Activated CD4-positive, alpha-beta T cell treated with anti-CD3 and anti-CD28 coated beads for 4 hours (primary cell): ENCODE measurements at regions not wholly inside any gene's neighbourhood (a gene's known extent, or its start where the extent isn't known, plus 50 kb on each side); places are given as distances from the start of the nearest gene placed in this dataset.
"Not testable (repeated sequence)": the region's sequence is repeated elsewhere in the genome, so short reads cannot be mapped to it uniquely, and the experiment has no call there.

ENCODE experiments used
- DNase-seq, 2 donors: peaks; one replicate each; pipeline ENCODE4 v3.0.0-alpha.2; 2020

DNA sequence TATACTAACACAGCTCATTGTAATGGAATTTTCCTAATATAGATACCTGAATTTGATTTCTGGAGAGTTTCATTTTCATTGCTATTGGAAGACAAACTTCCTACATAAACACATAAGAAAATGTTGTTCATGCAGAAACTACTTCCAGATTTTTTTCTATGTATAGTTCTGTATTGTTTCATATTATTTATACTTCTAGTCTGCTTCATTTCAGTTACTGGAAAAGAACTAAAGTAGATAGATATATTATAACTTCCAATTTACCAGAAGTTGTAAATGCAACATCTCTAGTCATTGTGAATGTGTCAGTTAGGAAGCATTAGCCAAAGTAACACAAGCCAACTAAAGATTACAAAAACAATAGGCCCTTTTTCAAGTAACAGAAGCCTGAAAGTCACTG, 147.3 kb upstream of the ZNF385D start:
- no peak for DNase-seq

DNA sequence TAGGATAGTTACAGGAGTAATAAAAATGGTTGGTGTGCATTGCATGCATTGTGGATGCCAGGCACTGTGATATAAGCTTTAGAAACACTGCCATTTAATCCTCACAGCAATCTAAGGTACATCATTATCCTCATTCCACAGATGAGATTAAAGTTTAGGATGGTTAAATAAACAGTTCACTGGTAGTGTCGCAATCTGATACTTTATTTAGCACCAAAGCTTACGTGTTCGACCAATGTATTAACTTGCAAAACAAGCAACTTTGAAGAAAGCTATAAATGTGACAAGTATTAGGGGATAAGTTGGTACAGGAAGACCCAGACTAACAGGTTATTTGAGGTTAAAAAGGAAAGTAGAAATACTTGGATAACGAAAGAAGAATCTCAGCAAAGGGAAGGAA, 150.5 kb upstream of the ZNF385D start:
- no peak for DNase-seq

DNA sequence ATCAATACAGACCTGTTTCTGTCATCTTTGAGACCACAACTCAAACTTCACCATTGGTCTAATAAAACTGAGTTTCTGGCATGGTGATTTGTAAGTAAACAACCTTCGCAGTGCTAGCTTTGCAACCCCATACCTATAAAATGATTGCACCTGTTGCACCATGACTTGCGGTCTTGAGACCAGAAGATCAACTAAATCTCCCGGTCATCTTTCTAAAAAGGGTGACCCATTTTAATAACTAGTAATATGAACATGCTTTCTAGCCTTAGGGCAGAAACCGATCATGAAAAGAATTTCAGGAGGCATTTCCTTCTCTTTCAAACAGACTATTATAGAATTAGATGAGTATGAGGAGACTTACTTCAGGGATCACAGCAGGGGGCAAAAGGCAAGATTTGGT, 151.9 kb upstream of the ZNF385D start:
- DNase-seq, result no peak

DNA sequence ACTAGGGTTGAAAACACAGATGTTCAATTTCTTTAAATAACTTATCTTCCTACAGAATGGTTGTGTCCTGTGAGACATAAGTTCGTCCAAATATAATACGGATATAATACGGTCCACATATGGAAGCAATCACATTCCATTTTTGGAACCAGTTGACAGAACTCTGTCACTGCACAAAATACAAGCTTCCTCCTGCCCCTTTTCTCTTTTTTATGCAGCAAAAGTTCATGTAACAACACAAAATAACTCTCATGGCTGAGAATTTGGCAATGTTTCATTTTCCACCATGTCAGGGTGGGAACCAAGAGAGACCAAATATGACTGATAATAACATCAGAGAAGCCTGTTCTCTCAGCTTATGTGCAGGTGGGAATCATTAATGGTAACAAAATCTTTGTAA, 158.1 kb upstream of the ZNF385D start:
- no peak for DNase-seq

DNA sequence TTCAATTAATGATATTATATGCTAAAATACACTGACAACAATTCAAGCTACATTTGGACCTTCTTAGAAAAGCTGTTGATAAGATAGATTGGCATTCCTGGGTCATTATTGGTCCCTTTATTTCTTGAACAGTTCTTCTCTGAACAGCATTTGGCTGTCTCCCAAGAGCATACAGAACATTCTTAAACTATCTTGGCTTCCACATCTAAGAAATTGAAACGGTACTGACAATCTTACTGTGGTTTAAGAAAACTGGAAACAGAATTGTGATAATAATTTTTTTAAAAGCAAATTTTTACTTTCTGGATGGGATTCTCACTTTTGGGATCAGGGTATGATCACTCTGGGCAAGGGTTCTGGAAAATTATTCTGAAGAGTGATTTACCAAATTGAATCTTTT, 161.7 kb upstream of the ZNF385D start:
- DNase-seq, result no peak

DNA sequence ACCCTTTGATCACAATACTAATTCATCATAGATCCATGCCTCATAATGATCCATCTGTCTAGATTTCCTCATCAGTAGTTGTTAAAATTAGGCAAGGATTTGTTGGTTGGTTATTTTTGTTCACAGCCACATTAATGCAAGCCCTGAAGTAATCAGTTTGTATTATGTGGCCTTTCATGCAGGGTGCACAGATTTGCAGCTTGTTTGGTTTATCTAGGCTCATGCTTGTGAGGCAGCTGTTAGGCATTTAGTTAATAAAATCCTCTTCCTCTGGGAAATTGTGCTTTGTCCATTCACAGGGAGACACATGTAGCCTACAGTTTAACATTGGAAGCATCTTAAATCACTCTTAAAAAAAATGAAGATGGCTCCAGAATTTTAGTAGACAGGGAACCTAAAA, 162.8 kb upstream of the ZNF385D start:
- no peak for DNase-seq

DNA sequence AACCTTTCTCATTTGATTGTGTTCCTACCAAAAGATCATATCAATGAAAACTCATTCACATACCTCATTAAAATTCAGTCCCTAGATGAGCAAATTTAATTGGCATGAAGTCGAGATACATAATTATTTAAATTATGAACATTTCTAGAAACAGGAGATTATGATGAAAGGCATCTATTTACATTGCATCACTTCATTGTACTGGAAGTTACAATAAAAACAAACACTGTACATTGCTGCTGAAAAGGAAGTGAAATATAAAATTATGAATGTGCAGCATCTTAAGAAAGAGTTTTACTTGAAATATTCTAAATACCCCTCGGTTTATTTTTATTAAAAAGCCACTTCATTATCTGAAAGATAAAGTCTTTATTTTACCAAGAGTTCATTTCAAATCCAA, 163.4 kb upstream of the ZNF385D start:
- no peak for DNase-seq

DNA sequence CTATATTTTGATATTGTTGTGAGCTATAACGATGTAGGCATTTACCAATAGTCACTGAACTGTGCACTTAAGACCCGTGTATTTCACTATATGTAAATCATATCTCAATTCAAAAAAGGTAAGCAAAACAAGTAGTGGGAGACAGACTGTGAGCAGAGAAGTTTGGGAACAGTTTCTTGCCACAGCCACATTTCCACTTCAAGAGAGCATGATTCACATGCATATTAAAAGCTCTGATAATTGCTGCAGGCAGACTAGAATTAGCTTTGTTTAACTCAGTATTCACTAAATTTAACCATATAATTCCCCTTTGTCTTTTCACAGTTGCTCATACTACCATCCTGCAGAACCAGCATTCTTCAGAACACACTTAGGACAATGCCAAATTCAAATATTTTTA, 168.4 kb upstream of the ZNF385D start:
- DNase-seq, result no peak

DNA sequence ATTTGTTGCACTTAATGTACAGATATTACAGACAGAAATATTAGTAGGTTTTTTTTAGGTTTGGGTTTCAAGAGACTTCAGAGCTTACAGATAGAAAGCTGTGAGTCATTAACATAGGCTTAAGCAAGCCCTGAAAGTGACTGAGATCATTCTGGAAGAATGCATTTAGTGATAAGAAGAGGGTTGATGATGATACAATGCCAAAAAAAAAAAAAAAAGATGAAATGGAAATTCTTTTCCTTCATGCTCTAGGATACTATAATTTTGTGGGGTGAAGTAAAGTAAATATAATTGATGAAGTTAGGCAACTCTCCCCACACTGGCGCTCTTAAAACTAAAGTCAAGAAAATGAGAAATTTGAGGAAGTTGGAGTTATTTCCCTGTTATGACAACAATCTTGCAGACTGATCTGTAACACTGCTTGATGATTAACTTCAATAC, 169.4 kb upstream of the ZNF385D start:
- no peak for DNase-seq

DNA sequence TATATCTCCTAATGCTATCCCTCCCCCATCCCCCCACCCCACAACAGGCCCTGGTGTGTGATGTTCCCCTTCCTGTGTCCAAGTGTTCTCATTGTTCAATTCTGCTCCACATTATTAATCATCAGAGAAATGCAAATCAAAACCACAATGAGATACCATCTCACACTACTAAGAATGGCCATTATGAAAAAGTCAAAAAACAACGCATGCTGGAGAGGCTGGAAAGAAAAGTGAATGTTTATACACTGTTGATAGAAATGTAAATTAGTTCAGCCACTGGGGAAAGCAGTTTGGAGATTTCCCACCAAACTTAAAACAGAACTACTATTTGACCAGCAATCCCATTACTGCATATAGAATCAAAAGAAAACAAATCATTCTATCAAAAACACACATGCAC, 172.1 kb upstream of the ZNF385D start:
- DNase-seq, result not testable (repeated sequence)

DNA sequence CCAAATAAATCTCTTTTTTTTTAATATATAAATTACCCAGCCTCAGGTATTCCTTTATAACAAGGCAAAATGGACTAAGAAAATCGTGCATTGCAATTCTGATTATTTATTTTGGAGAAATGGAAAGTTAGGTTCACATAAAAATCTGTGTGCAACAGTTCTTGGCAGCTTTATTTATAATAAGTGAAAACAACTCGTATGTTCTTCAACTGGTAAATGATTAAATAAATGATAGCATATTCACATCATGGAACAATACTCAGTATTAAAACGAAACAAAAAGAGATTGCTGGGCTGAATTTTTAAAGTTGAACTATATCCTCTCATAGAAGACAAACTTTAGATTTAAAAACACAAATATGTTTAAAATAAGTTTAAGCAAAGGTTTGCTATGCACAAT, 176.3 kb upstream of the ZNF385D start:
- no peak for DNase-seq

DNA sequence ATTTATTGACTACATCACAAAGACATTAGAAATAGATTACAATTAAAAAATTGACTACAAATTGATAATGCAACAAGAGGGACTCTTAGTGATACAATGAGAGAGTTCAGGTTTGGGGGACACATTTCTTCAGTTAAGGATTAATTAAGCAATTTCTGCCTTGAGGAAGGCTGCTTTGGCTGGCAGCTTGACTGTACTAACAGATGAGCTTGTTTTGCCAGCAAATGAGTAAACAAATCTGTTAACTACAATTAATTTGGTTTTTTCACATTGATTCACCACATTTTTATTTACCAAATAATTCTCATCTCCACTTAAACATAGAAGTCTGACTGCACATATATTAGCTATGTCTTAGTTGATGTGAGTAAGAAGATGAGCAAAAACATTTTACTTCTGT, 183.6 kb upstream of the ZNF385D start:
- no peak for DNase-seq

DNA sequence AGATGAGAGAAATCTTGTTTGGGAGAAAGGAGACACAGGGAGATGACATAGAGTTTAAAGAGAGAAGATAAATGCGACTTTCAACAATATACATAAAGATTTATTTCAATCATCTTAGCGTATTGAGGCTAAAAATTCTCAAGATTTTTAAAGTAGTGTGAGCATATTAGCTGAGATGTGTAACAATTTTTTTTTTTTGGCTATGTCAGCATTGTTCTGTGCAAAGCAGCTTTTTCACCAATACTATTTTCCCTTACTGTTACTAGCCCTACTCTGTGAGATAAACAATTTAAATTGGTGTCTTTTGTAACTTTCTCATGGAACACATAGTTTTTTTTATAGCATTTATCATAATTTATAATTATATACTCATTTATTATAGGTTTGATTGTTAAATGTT, 185.2 kb upstream of the ZNF385D start:
- DNase-seq, result no peak

DNA sequence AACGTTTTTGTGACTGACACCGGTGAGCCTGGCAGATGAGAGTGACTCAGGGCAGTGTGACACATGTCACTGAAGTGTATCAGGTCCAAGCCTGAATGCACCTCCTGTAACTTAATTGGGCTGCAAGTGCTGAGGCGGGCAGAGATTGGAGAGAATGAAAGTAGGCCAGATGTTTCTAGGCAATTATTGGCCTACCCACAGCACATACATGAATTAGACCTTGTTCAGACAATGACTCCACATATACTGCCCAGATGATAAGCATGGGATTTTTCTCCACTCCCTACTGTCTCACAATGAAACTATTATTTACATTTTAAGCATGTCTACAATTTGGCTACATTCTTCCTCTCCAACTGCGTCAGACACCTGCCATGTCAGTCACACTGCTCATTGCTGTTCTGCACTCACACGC, 187.3 kb upstream of the ZNF385D start:
- no peak for DNase-seq

DNA sequence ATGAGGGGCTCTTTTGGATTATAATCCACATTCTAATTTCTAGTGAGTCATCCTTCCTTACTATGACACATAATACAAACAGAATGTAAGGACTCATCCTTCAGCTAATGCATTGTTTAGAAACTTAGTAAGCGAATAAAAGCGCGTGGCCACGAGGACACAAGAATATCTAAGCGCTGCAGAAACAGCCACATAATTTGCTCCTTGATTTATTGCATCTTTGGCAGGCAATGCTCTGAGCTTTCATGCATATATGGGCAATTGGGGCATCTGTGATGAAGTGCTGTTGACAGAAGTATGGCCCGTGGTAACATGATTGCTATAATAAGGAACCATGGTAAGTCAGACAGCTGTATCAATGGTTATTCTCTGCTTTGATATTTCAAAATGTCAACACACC, 191.3 kb upstream of the ZNF385D start:
- DNase-seq, result no peak

DNA sequence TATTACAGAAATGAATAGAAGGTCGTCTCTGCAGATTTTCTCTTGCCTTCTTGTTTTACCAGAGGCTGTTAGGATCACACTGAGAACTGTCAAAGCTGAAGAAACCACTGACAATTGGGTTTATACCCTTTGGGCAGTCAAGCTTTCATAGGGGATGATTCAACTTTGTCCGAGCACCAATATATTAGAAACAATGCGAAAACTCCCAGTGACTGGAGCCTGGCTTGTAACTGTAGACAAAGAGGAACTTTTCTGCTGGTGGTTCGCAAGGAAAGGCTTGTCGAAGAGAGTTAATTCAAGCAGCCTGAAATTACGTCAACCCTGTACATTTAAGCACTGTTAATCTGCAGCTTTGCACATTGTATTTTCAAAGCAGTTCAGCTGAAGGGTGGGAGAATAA, 193.2 kb upstream of the ZNF385D start:
- DNase-seq, result no peak

DNA sequence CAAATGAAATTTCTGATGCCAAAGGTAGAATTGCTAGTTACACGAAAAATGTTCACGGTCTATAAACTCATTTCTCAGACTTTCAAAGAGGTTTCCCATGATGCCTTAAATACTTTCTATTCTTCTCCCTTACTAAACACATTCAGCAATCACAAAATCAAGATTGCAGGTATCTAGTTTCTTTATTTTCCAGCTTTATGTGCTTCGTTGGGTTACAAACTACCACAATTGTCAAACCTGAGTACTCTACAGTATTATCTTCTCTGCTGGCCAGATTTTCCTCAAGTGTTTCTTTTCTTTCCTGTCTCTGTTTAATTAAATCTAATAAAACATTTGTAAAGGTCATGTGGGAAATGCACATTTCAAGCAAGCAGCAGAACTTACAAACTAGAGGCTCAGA, 201.8 kb upstream of the ZNF385D start:
- DNase-seq, result no peak

DNA sequence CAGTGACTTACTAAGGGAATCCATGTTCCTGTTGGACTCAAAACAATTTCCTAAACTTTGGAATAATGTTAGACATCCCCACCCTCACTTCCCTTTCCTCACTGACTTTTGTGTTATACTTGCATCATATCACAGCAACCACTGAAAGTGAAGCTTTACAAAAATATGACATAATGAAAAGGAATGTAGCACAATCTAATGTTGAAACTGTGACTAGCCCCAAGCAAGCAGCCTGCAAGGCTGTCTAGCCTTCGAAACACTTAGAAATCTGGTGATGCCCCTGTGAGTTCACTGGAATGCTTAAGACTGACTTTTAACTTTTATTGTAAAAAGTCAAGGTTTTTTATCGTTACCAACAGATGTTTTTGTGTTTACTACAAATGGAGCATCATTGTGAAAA, 203.7 kb upstream of the ZNF385D start:
- no peak for DNase-seq

DNA sequence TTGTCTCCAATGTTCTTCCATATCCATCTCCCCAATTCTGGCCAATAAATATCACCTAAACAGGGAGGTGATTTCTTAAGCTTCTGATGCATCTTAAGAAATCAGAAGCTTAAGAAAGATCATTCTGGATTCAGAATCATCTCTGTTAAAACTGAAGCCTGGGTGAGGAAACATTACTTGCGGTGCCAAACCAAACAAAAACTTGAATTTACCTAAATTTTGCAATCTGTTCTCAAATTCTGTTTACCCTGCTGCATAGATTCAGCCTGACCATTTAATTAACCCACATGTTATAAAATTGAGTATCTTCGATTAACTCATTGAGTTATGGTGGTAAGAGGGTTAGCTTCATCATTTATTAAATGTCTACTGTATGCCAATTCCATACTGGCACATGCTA, 204.4 kb upstream of the ZNF385D start:
- DNase-seq, result no peak

DNA sequence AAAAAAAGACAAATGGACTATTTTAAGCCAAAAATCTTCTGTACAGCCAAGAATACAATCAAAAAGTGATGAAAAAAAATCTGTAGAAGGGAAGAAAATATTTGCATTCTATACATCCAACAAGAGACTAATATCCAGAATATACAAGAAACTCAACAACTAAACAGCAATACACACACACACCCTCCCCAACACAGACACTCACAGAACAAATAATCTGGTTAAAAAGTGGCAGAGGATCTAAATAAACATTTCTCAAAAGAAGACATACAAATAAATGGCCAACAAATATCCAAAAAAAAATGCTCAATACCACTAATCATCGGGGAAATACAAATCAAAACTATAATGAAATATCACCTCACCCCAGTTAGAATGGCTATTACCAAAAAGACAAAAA, 209.0 kb upstream of the ZNF385D start:
- DNase-seq, result no peak

DNA sequence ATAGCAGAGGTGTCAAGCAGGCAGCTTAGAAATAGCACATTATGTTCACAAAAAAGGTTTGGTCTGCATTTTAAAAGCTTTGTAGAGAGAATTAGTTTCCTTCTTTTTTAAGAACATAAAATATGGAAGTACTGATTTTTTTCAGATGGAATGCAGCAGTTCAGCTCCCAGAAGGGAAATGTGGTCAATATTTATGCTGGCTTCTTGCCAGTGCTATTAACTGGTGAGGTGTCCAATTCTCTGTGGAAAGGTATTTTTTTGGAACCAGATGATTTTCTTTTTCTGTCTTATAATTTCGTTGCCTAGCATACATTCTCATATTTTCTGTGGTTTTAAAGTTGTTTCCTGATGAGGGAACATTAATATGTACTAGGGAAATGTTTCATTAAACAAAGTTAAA, 211.4 kb upstream of the ZNF385D start:
- no peak for DNase-seq

DNA sequence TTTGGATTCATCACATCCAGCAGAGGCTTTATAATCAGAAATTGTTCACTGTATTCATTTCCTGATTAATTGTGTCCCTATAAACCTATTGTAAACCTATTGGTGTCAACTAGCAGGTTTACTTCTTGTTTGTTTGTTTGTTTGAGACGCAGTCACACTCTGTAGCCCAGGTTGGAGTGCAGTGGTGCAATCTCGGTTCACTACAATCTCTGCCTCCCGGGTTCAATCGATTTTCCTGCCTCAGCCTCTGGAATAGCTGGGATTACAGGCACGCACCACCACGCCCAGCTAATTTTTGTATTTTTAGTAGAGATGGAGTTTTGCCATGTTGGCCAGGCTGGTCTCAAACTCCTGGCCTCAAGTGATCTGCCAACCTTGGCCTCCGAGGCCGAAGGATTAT, 215.4 kb upstream of the ZNF385D start:
- DNase-seq, result not testable (repeated sequence)

DNA sequence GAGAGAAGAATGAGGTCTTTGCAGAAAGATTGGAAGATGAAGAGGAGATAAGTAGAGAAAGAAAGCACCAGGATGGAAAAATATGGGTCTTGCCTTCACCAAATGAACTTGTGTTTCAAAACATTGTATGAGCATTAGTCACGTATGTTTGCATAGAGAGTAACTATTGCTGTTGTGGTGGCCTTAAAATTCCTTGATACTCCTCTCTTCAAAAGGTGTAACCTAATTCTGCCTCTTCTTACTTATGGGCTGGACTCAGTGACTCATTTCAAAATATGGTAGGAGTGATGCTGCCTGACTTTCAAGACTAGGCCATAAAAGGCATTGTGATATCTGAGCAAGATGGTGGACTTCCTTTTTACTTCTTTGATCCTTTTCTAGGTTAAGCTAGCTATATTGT, 228.7 kb upstream of the ZNF385D start:
- no peak for DNase-seq

DNA sequence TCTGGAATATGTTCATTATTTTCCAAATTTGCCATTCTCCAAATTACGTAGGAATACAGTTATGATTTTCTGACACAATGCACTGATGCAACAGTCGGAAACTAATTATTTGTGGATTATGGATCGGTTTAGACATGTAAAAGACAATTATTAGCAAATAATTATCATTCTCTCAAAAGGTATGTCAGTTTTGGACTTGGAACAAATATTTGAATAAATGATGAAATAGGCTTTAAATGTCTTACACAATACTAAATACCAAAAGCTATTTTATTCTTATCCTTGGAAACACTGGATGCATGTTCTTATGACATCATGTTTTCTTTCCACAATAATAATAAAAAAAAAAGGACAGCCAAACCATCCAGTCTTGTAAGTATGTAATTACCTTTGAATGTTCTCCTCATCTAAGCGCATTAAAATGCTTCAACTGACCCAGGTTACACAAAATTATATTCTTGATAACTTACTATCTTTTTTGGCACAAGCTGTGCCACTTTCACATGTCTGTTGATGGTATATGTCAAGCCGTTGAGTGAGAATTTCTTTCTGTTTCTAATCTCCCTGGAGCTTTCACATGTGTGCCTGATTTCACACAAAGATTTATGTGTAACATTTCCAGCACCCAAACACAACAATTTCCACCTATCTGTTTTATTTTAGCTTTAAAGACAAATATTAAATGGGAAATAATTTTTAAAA, 238.5 kb upstream of the ZNF385D start:
- DNase-seq, result no peak

DNA sequence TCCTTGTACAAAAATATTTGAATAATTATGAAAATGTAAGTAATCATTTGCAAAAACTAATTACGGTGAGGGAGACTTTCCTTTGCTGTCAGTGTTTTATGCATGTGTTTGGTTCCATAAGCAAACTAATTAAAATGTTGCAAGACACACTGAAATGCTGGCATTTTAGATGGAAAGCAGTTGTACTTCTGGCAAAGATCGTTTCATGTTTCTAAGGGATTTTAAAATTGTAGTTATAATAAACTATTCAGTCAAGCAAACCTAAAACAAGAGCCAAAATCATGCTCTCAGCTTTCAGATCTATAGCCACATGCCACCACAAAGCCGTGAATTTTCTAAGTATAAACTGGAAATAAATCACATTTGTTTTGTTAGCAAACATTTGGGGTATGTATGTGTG, 240.1 kb upstream of the ZNF385D start:
- DNase-seq, result no peak
